Small intestine (tissue), 7 donors: ENCODE measurements at regions not wholly inside any gene's neighbourhood (a gene's known extent, or its start where the extent isn't known, plus 50 kb on each side); places are given as distances from the start of the nearest gene placed in this dataset.

Experiments used
- DNase-seq, 2 donors: peaks; one replicate each; pipeline versions ENCODE4 v3.0.0 to v3.0.0-alpha.2; 2013
- FAIRE-seq: peaks from 2 replicates; lab custom pipeline; 2012; peaks lifted over from hg19 to GRCh38; lab: Jason Lieb, UNC
- H3K27ac ChIP-seq, 3 donors: one replicate each; pipeline ENCODE4 v1.5.1; 2013; ENCODE audit warnings: low read length in 2 of 3, mild to moderate bottlenecking in 2 of 3, control low read depth in 1 of 3, inconsistent platforms in 1 of 3, low read depth in 1 of 3, moderate library complexity in 1 of 3
- H3K27me3 ChIP-seq, 3 donors: one replicate each; pipeline ENCODE4 v1.6.1; 2013; ENCODE audit warnings: low read length in 3 of 3, inconsistent platforms in 1 of 3; ENCODE audit not compliant: control insufficient read depth in 3 of 3, insufficient read depth in 3 of 3
- H3K36me3 ChIP-seq, 3 donors: one replicate each; pipeline ENCODE4 v1.6.1; 2013; ENCODE audit warnings: low read length in 3 of 3, inconsistent platforms in 1 of 3, low read depth in 1 of 3, mild to moderate bottlenecking in 1 of 3, moderate library complexity in 1 of 3; ENCODE audit not compliant: control insufficient read depth in 3 of 3, insufficient read depth in 2 of 3
- H3K4me1 ChIP-seq, 3 donors: one replicate each; pipeline ENCODE4 v1.6.1; 2013; ENCODE audit warnings: low read length in 2 of 3, inconsistent platforms in 1 of 3, low read depth in 1 of 3, mild to moderate bottlenecking in 1 of 3, moderate library complexity in 1 of 3; ENCODE audit not compliant: control insufficient read depth in 3 of 3, insufficient read depth in 2 of 3
- H3K4me3 ChIP-seq, 3 donors: one replicate each; pipeline ENCODE4 v1.5.1; 2013; ENCODE audit warnings: low read length in 3 of 3, control low read depth in 1 of 3, inconsistent platforms in 1 of 3, low read depth in 1 of 3, mild to moderate bottlenecking in 1 of 3, moderate library complexity in 1 of 3
- H3K9me3 ChIP-seq, 2 donors: one replicate each; pipeline ENCODE4 v1.6.1; 2013; ENCODE audit warnings: low read depth in 1 of 2, low read length in 1 of 2; ENCODE audit not compliant: control insufficient read depth in 2 of 2, insufficient read depth in 1 of 2
- WGBS, 3 donors: extraction: QIAGEN DNeasy Blood & Tissue Kit; methylation state at CpG; one replicate each; pipeline ENCODE4 v1.1.7; 2013; 5-methylcytosine and 5-hydroxymethylcytosine counted together
- donor health status: healthy with polysubstance abuse.
- donor health status: control.
- donor health status: control.
- donor health status: Bipolar disorder and iron deficiency.
- donor health status: healthy.

DNA sequence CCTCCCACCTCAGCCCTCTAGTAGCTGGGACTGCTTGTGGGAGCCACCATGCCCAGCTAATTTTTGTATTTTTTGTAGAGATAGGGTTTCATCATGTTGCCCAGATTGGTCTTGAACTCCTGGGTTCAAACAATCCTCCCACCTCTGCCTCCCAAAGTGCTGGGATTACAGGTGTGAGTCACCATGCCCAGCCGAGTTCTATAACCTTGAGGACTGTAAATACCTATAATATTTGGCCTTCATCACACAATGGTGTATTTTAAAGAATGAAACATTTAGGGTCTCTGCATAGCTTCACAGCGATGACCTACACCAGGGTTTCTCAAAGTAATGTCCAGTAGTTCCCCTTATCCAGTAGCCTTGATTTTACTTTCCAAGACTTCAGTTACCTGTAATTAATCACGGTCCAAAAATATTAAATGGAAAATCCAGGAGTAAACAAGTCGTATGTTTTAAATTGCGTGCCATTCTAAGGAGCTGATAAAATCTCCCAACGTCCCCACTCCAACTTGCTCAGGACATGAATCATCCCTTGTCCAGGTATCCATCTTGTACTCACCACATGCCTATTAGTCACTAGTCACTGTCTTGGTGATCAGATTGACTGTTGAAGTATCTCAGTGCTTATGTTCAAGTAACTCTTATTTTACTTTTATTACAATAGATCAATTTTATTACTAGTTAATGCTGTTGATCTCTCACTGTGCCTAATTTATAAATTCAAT is 368.2 kb downstream of the BTG1 start:
- no peaks in the 10 kb centered on the region for H3K27me3 ChIP-seq
- no peaks in the 10 kb centered on the region for H3K9me3 ChIP-seq
- FAIRE-seq (no peak), DNase-seq (no peak)
- H3K27ac ChIP-seq, result no peak overlapping the region
- H3K36me3 ChIP-seq, result no peaks in the 10 kb centered on the region
- WGBS, 3 donors, result 71 to 88% (median 83%) methylated on average over 6 of the region's 6 CpGs
- no peak overlapping the region for H3K4me3 ChIP-seq
- H3K4me1 ChIP-seq, result peaks cover 2 to 10% (median 4%) of the 10 kb centered on the region in 3 donors

DNA sequence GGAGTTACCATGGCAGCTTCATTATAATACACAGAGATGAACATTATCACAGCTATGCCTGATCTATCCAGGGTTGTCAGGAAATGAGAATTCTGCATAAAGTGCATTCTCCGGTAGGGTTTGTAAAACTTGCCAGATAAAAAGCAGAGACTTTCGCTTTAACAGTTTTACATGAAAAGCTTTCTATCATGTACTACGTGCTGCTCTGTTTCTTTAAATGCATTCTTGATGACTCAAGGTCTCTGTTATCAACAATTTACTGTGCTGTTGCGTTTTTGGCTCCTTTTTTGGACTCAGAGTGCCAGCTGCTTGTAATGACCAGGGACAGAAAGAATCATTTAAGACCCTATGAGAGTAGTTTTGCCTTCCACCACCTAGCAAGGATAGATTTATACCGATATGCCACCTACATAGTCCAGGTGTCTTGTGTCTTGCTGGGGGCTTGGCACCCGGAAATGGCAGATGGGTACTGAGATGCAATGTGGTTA is 371.2 kb downstream of the BTG1 start:
- DNase-seq (peak in 1 of 2 donors; percentile 35), FAIRE-seq (no peak)
- no peaks in the 10 kb centered on the region for H3K27me3 ChIP-seq
- peaks cover 2 to 10% (median 4%) of the 10 kb centered on the region in 3 donors for H3K4me1 ChIP-seq
- no peaks in the 10 kb centered on the region for H3K9me3 ChIP-seq
- H3K27ac ChIP-seq, result peak overlapping the region in 2 of 3 donors; percentile 32 to 36
- WGBS, 3 donors, result 12 to 35% (median 18%) methylated on average over 6 of the region's 6 CpGs
- no peaks in the 10 kb centered on the region for H3K36me3 ChIP-seq
- H3K4me3 ChIP-seq, result no peak overlapping the region

DNA sequence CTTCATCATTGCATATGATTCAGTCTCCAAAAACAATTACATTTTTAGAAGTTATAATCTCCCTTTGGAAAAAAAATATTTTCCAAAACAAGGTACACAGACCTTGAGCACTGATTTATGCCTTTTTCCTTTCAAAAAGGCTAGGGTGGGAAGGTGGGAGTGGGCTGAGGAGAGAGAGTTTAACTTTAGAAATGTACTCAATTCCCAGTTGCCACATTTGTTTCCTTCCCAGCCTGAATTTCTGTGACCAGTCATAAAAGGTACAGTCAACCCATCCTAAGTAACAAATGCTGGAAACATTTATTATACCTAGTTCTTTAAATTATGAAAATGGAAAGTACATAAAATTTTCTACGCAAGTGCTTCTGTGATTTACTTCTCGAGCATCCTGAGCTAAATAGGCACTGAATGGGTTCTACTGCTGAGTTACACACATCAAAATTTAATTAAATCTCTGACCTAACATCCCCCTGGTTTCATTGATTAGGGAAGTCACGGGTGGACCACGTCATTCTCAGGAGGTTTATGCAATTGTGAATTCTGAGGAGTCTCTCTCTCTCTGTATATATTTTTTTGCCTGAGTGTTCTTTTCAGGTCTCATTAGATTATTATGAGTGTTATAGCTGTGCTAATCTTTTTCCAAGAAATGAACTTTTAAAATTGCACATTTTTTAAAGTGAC is 371.8 kb downstream of the BTG1 start:
- H3K4me1 ChIP-seq, result peaks cover 2 to 7% (median 4%) of the 10 kb centered on the region in 3 donors
- no peaks in the 10 kb centered on the region for H3K27me3 ChIP-seq
- no peak for FAIRE-seq
- no peak for DNase-seq
- no peaks in the 10 kb centered on the region for H3K9me3 ChIP-seq
- 74 to 87% (median 83%) methylated on average over 4 of the region's 4 CpGs for WGBS, 3 donors
- H3K4me3 ChIP-seq, result no peak overlapping the region
- no peak overlapping the region for H3K27ac ChIP-seq
- H3K36me3 ChIP-seq, result no peaks in the 10 kb centered on the region

DNA sequence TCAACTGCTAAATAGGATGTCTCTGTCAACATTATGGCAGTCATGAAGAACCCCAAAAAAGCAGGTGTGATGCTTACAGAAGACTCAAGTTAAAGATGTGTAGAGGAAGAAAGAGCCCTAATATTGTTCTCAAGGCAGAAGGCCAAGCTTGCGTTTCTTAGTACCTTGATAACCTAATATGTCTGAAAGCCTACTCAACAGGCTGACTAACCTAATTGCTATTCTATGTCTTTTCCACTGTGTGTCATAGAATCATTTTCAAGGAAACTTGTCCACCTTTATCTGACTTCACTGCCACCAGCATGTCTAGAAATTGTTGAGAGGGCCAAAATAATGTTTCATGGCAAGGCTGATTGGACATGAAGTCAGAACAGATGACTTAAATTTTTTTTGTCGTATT is 373.2 kb downstream of the BTG1 start:
- FAIRE-seq (no peak), DNase-seq (no peak)
- no peaks in the 10 kb centered on the region for H3K36me3 ChIP-seq
- no peak overlapping the region for H3K27ac ChIP-seq
- no peak overlapping the region for H3K4me3 ChIP-seq
- 88 to 96% (median 95%) methylated on average over 2 of the region's 2 CpGs for WGBS, 3 donors
- no peaks in the 10 kb centered on the region for H3K27me3 ChIP-seq
- H3K4me1 ChIP-seq, result peaks cover 0 to 6% (median 2%) of the 10 kb centered on the region in 3 donors
- H3K9me3 ChIP-seq, result no peaks in the 10 kb centered on the region

- DNase-seq (no peak), FAIRE-seq (no peak)
- no peak overlapping the region for H3K27ac ChIP-seq
- no peaks in the 10 kb centered on the region for H3K36me3 ChIP-seq
- peaks cover 0 to 6% (median 2%) of the 10 kb centered on the region in 3 donors for H3K4me1 ChIP-seq
- no peaks in the 10 kb centered on the region for H3K27me3 ChIP-seq
- WGBS, 3 donors, result 88 to 98% (median 89%) methylated on average over 2 of the region's 2 CpGs
- H3K4me3 ChIP-seq, result no peak overlapping the region
- H3K9me3 ChIP-seq, result no peaks in the 10 kb centered on the region
These were observed 375.9 kb downstream of the BTG1 start for GRCh38 chr12:91769736-91770135.

DNA sequence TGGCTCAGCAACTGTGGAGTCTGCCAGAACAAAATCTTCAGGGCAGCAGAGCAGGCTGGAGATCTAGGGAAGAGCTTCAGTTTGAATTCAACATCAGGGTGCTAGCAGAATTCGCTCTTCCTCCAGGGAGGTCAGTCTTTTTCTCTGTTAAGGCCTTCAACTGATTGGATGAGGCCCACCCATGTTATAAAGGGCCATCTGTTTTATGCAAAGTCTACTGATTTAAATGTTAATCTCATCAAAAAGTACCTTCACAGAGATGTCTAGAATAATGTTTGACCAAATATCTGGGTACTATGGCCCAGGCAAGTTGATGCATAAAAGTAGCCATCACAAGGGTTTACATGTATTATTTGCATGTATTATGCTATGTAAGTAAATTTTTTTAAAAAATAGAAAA is 378.4 kb downstream of the BTG1 start:
- H3K4me1 ChIP-seq, result peaks cover 0 to 4% (median 0%) of the 10 kb centered on the region in 3 donors
- H3K4me3 ChIP-seq, result no peak overlapping the region
- peak overlapping the region in 1 of 3 donors; percentile 23 for H3K27ac ChIP-seq
- no peaks in the 10 kb centered on the region for H3K27me3 ChIP-seq
- WGBS, 3 donors, result 83 to 96% (median 84%) methylated on average over 1 of the region's 1 CpG
- FAIRE-seq (no peak), DNase-seq (no peak)
- H3K9me3 ChIP-seq, result no peaks in the 10 kb centered on the region
- no peaks in the 10 kb centered on the region for H3K36me3 ChIP-seq

- FAIRE-seq, result no peak
- H3K9me3 ChIP-seq, result no peaks in the 10 kb centered on the region
These were observed 379.2 kb downstream of the BTG1 start for GRCh38 chr12:91766454-91766853.

DNA sequence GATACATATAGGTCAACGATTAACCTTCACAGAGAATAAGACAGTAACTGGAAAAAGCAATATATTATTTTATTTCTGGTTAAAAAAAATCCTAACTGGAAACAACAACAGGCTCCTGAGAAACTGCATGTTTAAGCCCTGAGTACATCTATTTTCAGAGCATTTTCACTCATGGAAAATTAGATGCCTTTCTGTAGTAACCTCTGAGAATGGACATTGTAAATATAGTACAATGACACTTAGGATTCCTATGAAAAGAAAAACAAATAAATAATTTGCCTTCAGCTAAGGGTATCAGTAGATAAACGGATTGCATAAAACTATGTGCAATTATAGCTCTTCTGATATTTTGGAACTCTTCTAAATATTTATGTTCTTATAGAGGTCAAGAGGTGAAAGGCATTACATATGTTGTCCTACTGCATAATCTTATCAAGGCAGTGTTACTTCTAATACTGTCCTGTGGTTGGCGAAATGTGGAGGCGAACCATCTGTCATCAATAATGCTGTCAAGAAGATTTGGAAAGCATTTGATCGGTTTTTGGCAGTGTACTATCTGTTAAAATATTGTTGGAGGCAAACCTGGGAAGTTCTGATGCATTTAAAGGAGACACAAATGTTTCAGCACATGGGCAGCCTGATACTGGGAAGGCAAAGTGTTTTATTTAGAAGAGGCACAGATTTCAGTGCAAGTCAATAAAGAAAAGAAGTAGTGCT is 381.8 kb downstream of the BTG1 start:
- Histone ChIP-seq H3K9me3 (no peaks in the 10 kb centered on the region), H3K27ac (no peak overlapping the region), H3K4me3 (no peak overlapping the region), H3K4me1 (peaks cover 0 to 4% (median 0%) of the 10 kb centered on the region in 3 donors), H3K27me3 (no peaks in the 10 kb centered on the region), H3K36me3 (no peaks in the 10 kb centered on the region)
- WGBS, 3 donors, result 63 to 83% (median 68%) methylated on average over 5 of the region's 5 CpGs
- DNase-seq, result no peak
- FAIRE-seq, result no peak

More at GRCh38 chr12:91766454-91766853, 379.2 kb downstream of the BTG1 start:
- Histone ChIP-seq H3K27ac (no peak overlapping the region), H3K27me3 (no peaks in the 10 kb centered on the region), H3K36me3 (no peaks in the 10 kb centered on the region), H3K4me3 (no peak overlapping the region), H3K4me1 (peaks cover 0 to 4% (median 0%) of the 10 kb centered on the region in 3 donors)
- no peak for DNase-seq
- WGBS, 3 donors, result 55 to 87% (median 84%) methylated on average over 1 of the region's 1 CpG
